GM18505 (cell line): ENCODE measurements at regions not wholly inside any gene's neighbourhood (a gene's known extent, or its start where the extent isn't known, plus 50 kb on each side); places are given as distances from the start of the nearest gene placed in this dataset.

Experiments
- ATAC-seq: cut with Tn5 transposase; IDR thresholded peaks from one replicate; pipeline ENCODE4 v1.9.1; 2021; ENCODE audit not compliant: unreplicated experiment
- POLR2A ChIP-seq: IDR thresholded peaks from 4 replicates; pipeline ENCODE4 v1.6.1; 2011; ENCODE audit warnings: borderline replicate concordance; ENCODE audit not compliant: insufficient read depth, insufficient read length; ENCODE audit errors: extremely low read depth

DNA sequence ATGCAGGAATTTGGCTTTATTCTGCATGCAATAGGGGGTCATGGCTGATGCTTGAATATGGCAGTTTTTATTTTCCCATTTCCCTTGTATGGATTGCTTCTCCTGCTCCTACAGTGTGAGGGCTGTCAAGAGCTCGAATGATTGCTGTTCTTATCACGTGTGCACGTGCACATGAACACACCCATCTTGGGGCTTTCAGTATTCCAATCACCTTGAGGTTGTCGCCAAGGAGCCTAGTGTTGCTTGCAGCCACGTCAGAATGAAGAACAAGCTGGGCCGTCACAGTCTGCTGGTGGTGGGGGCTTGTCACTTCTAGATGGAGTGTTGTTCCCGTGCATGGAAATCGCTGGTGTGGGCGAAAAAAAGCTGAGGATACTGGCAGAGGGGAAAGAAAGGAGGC lies 219.4 kb upstream of the GLRA1 start:
- no peak for TF ChIP-seq POLR2A
- ATAC-seq, result no peak

- no peak for ATAC-seq
- no peak for TF ChIP-seq POLR2A
Observed at GRCh38 chr5:152142840-152143469, 218.3 kb upstream of the GLRA1 start.

- no peak for TF ChIP-seq POLR2A
- ATAC-seq, result no peak
Observed at GRCh38 chr5:152140347-152140746, 215.7 kb upstream of the GLRA1 start.

DNA sequence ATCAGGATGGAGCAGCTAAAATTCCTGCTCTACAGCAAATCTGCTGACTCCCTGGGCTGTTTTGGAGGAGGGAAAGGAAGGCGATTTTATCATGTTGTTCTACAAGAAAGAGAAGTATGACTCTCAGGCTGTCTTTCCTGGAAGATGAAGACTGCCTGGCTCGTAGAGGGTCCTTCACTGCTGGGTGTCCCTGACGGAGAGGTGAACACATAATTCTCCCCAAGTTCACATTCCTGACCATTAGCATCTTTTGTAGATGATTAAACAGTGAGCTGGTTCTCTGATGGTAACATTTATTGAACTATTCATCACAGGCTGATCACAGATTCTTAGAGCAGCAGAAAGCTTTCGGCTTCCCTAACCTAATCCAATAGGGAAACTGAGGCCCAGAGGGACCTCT lies 212.4 kb upstream of the GLRA1 start:
- no peak for ATAC-seq
- TF ChIP-seq POLR2A, result no peak

DNA sequence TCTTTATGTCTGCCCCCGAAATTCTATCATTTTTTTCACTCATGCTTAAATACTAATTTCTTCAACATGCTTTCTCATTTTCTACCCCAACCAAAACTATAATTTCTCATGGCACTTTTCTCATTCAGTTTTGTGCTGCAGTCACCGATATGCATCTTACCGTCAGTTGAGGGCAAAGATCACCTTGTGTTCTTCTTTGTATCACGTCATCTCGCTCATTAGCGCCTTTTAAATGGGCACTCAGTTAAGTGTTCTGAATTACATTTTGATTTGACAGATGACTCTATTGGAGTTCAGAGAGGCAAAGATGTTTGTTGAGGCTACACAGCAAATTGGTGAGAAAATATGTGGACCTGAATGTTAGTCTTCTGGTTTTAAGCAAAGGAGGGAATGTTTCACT lies 211.7 kb upstream of the GLRA1 start:
- TF ChIP-seq POLR2A, result no peak
- no peak for ATAC-seq

DNA sequence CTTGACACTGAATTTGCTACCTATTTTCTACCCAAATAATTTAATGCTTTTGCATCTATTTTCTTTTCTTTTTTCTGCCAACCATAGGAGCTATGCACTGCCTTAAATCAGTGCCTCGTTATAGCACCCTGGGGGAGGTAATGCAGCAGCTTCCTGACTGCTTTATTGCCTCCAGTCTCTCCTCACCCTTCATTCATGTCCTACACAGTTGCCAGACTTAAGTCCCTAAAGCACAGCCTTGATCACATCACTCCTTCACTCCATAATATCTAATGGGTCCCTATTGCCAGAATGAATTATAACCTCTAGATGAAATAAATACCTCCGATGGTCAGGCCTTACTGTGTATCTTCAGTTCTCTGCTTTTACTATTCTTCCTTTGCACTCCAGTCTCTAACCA lies 211.2 kb upstream of the GLRA1 start:
- ATAC-seq, result no peak
- TF ChIP-seq POLR2A, result no peak

DNA sequence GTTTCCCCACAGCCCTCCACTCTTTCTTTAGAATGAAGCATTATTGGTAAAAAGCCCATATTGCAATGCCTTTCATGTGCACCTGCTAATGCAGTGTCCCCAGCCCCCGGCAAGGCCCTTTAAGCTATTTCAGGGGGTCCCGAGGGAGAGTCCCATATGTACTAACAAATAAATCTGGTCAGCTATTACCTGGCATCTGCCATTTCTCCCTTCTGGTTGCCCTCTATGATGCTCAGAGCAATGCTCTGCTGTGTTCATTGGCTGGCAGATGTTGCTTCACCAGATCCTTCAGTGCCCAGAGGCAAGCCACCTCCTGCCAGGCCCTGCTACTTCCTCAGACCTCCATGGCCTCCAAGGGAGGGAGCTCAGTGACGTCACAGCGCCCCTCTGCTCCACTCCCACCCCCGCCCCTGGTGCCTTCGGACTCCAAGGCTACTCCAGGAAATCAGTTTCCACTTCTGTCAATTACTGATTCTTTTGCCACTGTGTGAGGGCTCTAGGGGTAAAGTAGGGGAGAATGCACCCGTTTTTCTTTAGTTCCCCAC lies 201.1 kb upstream of the GLRA1 start:
- no peak for ATAC-seq
- no peak for TF ChIP-seq POLR2A

- no peak for TF ChIP-seq POLR2A
- no peak for ATAC-seq
Observed at GRCh38 chr5:152124409-152125041, 199.9 kb upstream of the GLRA1 start.

GRCh38 chr5:152118676-152119470 lies 194.2 kb upstream of the GLRA1 start:
- ATAC-seq, result no peak
- no peak for TF ChIP-seq POLR2A

DNA sequence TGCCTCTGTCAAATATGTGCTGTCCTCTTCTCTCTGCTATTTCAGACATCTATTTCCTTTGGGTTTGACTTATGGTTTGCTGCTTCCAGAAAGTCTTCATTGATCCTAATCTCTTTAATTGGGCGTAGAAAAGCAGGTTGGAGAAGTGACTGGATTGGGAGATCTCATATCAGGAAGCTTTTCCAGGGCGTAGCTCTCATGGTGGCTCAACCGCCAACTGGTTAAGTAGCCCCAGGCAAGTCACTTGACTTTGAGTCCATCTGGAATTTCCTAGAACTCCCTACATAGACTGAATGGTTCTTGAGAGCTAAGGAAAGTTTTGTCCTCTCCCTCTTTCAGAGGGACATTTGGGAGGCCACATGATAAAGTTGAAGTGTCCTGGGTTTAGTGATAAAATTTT lies 192.3 kb upstream of the GLRA1 start:
- TF ChIP-seq POLR2A, result no peak
- no peak for ATAC-seq

DNA sequence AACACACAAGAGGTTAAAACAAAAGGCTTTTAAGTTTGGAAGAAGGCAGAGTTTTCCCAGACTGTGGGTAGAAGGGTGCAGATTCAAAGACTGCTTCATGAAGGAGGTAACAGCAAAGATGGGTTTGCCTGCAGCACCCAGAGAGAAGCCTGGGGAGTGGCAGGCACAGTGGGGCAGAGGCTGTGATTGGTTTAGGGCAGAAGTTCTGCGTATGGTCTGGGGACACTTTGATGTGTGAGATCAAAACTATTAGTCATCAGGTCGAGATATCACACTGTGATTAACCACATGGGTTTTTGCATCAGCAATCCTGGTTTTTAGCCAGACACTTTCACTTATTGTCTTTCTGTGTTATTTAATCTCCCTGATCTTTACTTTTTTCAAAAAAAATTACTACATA lies 188.8 kb upstream of the GLRA1 start:
- no peak for ATAC-seq
- no peak for TF ChIP-seq POLR2A

- TF ChIP-seq POLR2A, result no peak
Observed at GRCh38 chr5:152107220-152107619, 182.6 kb upstream of the GLRA1 start.

GRCh38 chr5:152106571-152106970 lies 181.9 kb upstream of the GLRA1 start:
- no peak for ATAC-seq
- no peak for TF ChIP-seq POLR2A

More at GRCh38 chr5:152107220-152107619, 182.6 kb upstream of the GLRA1 start:
- ATAC-seq, result no peak
